ENCODE measurements at regions not wholly inside any gene's neighbourhood (a gene's known extent, or its start where the extent isn't known, plus 50 kb on each side); places are given as distances from the start of the nearest gene placed in this dataset.

DNA sequence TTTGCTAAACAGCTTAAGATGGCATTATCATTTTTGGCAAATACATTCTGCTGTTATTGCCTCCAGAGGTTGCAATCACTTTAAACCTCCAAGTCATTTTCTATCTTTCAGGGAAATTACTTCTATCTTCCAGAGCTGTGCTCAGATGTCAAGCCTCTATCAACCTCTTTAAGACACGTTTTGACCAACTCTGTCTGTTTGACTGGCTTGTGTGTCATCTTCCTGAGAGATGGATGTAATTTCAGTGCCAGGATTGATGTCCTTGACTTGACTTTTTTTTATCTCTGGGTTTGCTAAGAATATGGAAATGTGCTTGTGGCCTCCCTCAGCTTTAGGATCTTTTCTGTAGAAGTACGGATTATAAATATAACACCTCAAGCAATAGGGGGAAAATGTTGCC lies 263.4 kb downstream of the GLUD2 start:
- no peak overlapping the region for H3K4me3 ChIP-seq (ENCODE audit: low read depth, low read length)
- TF ChIP-seq MYC (IDR thresholded peaks at IDR 0.05; ENCODE audit: low read depth, low read length) (no peak), POLR2A (IDR thresholded peaks at IDR 0.05; ENCODE audit: extremely low read depth, insufficient read length) (no peak)
- TF ChIP-seq, protein P1, sequence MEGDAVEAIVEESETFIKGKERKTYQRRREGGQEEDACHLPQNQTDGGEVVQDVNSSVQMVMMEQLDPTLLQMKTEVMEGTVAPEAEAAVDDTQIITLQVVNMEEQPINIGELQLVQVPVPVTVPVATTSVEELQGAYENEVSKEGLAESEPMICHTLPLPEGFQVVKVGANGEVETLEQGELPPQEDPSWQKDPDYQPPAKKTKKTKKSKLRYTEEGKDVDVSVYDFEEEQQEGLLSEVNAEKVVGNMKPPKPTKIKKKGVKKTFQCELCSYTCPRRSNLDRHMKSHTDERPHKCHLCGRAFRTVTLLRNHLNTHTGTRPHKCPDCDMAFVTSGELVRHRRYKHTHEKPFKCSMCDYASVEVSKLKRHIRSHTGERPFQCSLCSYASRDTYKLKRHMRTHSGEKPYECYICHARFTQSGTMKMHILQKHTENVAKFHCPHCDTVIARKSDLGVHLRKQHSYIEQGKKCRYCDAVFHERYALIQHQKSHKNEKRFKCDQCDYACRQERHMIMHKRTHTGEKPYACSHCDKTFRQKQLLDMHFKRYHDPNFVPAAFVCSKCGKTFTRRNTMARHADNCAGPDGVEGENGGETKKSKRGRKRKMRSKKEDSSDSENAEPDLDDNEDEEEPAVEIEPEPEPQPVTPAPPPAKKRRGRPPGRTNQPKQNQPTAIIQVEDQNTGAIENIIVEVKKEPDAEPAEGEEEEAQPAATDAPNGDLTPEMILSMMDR (IDR thresholded peaks at IDR 0.05; ENCODE audit: low read depth, low read length): no peak
- TF ChIP-seq, protein P2, sequence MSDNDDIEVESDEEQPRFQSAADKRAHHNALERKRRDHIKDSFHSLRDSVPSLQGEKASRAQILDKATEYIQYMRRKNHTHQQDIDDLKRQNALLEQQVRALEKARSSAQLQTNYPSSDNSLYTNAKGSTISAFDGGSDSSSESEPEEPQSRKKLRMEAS (IDR thresholded peaks at IDR 0.05; ENCODE audit: low read depth, low read length): no peak
- no peak for DNase-seq (ENCODE audit: low read depth)

DNA sequence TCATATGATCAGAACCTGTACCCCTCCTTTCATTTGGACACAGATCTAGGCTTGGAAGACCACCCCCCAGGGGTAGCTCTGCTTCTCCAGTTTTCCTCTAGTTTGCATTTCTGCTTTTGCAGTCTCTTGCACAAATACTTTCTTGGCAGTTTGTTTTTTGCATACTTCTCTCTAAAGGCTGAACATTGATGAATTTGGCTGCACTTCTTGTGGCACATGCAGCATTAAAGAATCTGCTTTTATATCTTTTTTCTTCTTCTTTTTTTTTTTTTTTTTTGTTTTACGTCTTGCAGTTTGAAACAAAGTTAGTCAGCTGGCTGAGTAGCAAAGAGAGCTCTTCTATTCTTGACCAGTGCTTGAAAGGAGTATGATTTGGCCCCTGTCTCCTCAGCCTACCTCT lies 273.0 kb downstream of the GLUD2 start:
- TF ChIP-seq POLR2A (IDR thresholded peaks at IDR 0.05; ENCODE audit: extremely low read depth, insufficient read length): no peak
- TF ChIP-seq MYC (IDR thresholded peaks at IDR 0.05; ENCODE audit: low read depth, low read length): no peak
- TF ChIP-seq, protein P2 (IDR thresholded peaks at IDR 0.05; ENCODE audit: low read depth, low read length): no peak
- TF ChIP-seq, protein P1 (IDR thresholded peaks at IDR 0.05; ENCODE audit: low read depth, low read length): no peak
- no peak overlapping the region for H3K4me3 ChIP-seq (ENCODE audit: low read depth, low read length)
- no peak for DNase-seq (ENCODE audit: low read depth)

DNA sequence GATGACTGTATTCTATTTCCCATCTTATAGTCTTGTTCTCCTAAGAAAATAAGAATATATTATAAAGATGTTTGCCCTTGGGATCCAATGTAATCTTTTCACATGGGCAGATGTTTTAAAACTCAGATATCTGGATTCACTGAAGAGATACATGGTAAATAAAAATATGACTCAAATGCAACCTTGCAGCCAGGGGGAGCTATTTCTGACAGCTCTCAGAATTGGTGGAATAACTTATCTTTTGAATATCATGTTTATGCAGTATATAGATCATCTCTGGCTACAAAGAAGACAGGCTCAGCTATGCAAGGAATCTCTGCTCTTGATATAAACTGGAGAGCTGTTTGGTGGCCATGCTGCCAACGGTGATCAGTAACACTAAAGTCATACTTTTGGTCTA lies 274.7 kb downstream of the GLUD2 start:
- H3K4me3 ChIP-seq (ENCODE audit: low read depth, low read length): no peak overlapping the region
- TF ChIP-seq MYC (IDR thresholded peaks at IDR 0.05; ENCODE audit: low read depth, low read length) (no peak), POLR2A (IDR thresholded peaks at IDR 0.05; ENCODE audit: extremely low read depth, insufficient read length) (no peak)
- TF ChIP-seq, protein P1 (IDR thresholded peaks at IDR 0.05; ENCODE audit: low read depth, low read length): no peak
- TF ChIP-seq, protein P2 (IDR thresholded peaks at IDR 0.05; ENCODE audit: low read depth, low read length): no peak
- DNase-seq (ENCODE audit: low read depth): peak; percentile 3

DNA sequence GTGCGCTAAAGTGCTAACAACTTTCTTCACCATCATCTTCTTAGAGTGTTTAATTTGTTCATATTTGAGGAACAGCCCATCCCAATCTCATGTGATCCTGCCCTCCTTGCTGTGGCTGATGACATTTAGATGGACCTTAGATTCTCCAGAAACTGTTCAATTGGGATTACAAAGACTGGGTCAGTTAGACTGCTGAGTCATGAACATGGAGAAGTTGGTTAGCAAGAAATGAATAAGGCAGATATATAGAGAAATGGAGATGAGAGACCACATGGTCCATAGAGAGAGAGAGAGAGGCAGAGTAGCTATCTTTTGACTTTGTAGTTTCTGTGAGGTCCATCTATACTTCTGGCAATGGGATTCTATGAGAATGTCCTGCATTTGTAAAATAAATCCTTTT lies 275.9 kb downstream of the GLUD2 start:
- no peak for DNase-seq (ENCODE audit: low read depth)
- TF ChIP-seq, protein P1 (IDR thresholded peaks at IDR 0.05; ENCODE audit: low read depth, low read length): no peak
- TF ChIP-seq, protein P2 (IDR thresholded peaks at IDR 0.05; ENCODE audit: low read depth, low read length): no peak
- TF ChIP-seq POLR2A (IDR thresholded peaks at IDR 0.05; ENCODE audit: extremely low read depth, insufficient read length): no peak
- TF ChIP-seq MYC (IDR thresholded peaks at IDR 0.05; ENCODE audit: low read depth, low read length): no peak
- no peak overlapping the region for H3K4me3 ChIP-seq (ENCODE audit: low read depth, low read length)

DNA sequence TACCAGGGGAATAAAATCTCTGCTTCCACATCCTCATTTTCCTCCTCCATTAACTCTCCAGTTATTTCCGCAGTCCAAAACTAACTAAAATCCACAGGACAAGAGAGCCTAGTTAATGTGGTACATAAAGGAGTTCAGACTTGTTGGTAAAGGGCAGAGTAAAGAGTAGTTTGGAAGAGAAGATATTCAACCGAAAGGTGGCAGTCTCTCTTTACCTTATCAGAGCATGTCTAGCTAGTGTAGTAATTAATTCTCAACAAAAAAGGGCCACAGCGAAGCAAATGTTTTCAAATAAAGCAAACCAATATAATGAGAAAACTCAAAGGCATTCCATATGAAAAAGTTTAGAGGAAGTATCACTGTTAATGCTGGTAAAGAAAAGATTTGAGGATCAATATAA lies 286.5 kb downstream of the GLUD2 start:
- peak; percentile 1 for DNase-seq (ENCODE audit: low read depth)
- no peak for TF ChIP-seq MYC (IDR thresholded peaks at IDR 0.05; ENCODE audit: low read depth, low read length)
- TF ChIP-seq, protein P1 (IDR thresholded peaks at IDR 0.05; ENCODE audit: low read depth, low read length): no peak
- TF ChIP-seq, protein P2 (IDR thresholded peaks at IDR 0.05; ENCODE audit: low read depth, low read length): no peak
- no peak overlapping the region for H3K4me3 ChIP-seq (ENCODE audit: low read depth, low read length)

All from NB4 (cell line).